ENCODE measurements at regions not wholly inside any gene's neighbourhood (a gene's known extent, or its start where the extent isn't known, plus 50 kb on each side); places are given as distances from the start of the nearest gene placed in this dataset.

GRCh38 chr2:81196933-81197628 is 892.5 kb upstream of the LRRTM1 start:
- DNase-seq: no peak

- no peak for DNase-seq
Observed at GRCh38 chr2:81196383-81196851, 891.9 kb upstream of the LRRTM1 start.

- DNase-seq: no peak
Observed at GRCh38 chr2:81195774-81196382, 891.3 kb upstream of the LRRTM1 start.

GRCh38 chr2:81195017-81195773 is 890.6 kb upstream of the LRRTM1 start:
- DNase-seq: no peak

GRCh38 chr2:81194581-81194980 is 890.0 kb upstream of the LRRTM1 start:
- no peak for DNase-seq

- DNase-seq: no peak
Observed at GRCh38 chr2:81194176-81194575, 889.6 kb upstream of the LRRTM1 start.

GRCh38 chr2:81181845-81182244 is 877.3 kb upstream of the LRRTM1 start:
- DNase-seq: no peak

- no peak for DNase-seq
Observed at GRCh38 chr2:81171447-81171846, 866.9 kb upstream of the LRRTM1 start.

- no peak for DNase-seq
Observed at GRCh38 chr2:81163583-81163982, 859.0 kb upstream of the LRRTM1 start.

GRCh38 chr2:81158505-81158904 is 854.0 kb upstream of the LRRTM1 start:
- DNase-seq: no peak

- DNase-seq: no peak
Observed at GRCh38 chr2:81148323-81148722, 843.8 kb upstream of the LRRTM1 start.

GRCh38 chr2:81136296-81136695 is 831.7 kb upstream of the LRRTM1 start:
- DNase-seq: no peak

- DNase-seq: no peak
Observed at GRCh38 chr2:81097361-81097760, 792.8 kb upstream of the LRRTM1 start.

GRCh38 chr2:81093031-81093430 is 788.5 kb upstream of the LRRTM1 start:
- DNase-seq: no peak

GRCh38 chr2:81087646-81088045 is 783.1 kb upstream of the LRRTM1 start:
- no peak for DNase-seq

GRCh38 chr2:81084101-81084500 is 779.5 kb upstream of the LRRTM1 start:
- DNase-seq: no peak

GRCh38 chr2:81078631-81079030 is 774.1 kb upstream of the LRRTM1 start:
- DNase-seq: no peak

- DNase-seq: no peak
Observed at GRCh38 chr2:81078102-81078501, 773.5 kb upstream of the LRRTM1 start.

- DNase-seq: no peak
Observed at GRCh38 chr2:81077396-81077795, 772.8 kb upstream of the LRRTM1 start.

- DNase-seq: no peak
Observed at GRCh38 chr2:81073412-81073811, 768.9 kb upstream of the LRRTM1 start.

- no peak for DNase-seq
Observed at GRCh38 chr2:81068144-81068543, 763.6 kb upstream of the LRRTM1 start.

- DNase-seq: no peak
Observed at GRCh38 chr2:81061016-81061415, 756.5 kb upstream of the LRRTM1 start.

GRCh38 chr2:81050580-81051095 is 746.1 kb upstream of the LRRTM1 start:
- DNase-seq: no peak

GRCh38 chr2:81043681-81044080 is 739.1 kb upstream of the LRRTM1 start:
- DNase-seq: no peak
